Activated CD8-positive, alpha-beta memory T cell treated with anti-CD3 and anti-CD28 coated beads, Interleukin-2, amount 50 U/mL, for 48 hours (primary cell): ENCODE measurements at regions not wholly inside any gene's neighbourhood (a gene's known extent, or its start where the extent isn't known, plus 50 kb on each side); places are given as distances from the start of the nearest gene placed in this dataset.

Experiments used
- DNase-seq: peaks from one replicate; pipeline ENCODE4 v3.0.0-alpha.2; 2020

DNA sequence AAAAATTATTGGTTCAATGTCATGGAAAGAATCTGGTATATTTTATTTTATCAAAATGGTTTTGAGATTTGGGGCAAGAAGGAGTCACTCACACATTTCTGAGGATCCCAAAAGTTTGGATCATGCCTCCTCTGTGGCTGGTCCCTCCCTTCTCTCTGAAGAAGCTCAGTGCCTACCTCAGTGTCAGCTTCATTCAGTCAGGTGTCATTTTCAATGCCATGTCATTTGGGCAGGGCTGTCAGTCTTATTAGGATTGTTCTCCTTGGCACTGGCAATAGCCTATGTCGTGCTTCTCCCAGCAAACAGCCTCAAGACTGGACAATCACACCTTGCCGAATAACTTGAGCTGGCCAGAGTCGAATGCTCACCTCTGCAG lies 264.5 kb upstream of the CAMK1G start:
- no peak for DNase-seq

DNA sequence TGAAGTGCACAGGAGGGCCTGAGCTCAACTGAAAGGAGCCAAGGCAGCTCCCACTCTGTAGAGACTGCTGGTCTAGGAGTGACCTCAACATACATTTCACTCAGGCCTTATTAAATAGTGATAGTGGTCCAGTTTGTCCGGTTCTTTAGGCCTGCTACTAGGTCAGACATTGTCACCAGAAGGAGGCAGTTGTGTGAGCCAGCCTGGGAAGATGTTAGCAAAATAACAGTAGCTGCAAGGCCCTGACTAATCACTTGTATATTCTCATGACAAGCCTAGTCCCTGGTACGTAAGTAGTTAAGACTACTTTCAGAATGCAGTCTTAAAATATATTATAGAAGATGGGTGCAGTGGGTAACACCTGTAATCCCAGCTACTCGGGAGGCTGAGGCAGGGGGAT lies 264.0 kb upstream of the CAMK1G start:
- DNase-seq = no peak

DNA sequence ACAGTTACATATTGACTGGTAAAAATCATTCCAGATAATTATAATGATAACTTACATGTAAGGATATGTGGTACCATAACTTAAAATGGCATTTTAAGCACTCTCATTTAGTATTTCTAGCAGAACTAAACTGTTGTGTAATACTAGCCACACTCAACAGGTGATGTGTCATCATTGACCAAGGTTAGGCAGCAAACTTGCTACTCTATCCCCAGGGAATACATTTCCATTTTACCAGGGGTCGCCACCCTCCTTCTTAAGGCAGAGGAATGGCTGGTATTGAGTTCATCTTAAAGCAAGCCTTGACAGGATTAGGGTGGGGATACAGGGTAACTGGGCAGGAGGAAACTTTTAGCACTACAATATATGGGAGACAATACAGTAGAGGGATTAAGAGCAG lies 259.8 kb upstream of the CAMK1G start:
- DNase-seq = no peak

DNA sequence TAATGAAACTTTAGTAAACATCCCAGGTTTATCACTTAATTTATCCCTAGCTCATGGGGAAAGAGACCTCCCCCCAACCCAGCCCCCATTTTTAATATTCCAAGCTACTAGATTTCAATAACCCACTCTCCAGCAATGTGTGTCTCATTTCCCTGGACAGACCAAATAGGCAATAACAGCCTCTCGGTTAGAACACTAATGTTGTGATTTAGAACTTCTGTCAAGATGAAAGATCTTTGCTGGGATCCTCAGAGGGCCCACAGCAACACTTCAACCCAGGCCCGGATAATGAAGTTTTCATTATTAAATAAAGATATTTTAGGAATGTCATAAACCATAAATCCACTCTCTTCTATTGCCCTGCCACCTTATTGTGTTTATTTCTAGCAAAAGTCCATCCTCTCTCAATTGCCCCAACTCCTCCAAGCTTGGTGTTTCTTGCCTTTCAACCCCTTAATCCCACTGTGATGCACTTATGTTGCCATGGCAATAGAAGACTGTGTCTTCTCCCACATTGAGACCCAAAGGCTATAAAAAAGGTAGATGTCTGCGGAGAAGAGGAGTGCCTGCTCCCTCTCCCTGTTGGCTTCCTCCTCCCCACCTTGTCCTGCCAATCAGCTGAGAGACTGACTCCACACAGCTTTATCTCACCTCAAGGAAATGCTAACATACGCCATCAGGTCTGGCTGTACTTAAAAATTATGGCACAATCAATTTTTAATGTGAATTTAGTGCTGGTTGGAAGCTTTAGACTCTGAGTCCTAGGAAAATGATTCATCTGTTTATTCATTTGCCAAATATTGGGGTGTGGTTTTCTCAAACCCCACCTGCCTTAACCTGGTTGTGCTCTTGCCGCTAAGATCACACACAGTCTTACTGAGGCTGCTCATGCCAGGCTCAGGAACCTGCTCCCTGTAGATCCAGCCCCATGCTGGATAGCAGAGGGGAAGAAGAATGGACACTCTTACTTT lies 258.3 kb upstream of the CAMK1G start:
- DNase-seq = no peak

DNA sequence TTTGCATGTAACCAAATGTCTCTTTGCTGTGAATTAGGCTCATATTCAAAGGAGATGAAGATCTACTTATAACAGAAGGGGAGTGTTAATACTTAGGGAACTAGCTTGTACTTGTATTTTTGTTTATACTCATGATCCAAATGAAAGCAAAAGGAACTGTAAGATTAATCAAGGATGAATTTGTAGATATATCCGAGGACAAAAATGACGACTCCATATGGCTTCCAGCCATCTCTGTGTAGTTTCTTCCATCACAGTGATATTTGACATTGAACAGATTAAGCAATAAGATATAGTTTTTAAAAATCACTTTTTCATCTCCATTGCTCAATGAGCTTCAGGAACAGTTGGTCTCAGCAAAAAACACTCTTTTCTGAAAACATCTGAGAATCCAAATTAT lies 257.4 kb upstream of the CAMK1G start:
- no peak for DNase-seq

DNA sequence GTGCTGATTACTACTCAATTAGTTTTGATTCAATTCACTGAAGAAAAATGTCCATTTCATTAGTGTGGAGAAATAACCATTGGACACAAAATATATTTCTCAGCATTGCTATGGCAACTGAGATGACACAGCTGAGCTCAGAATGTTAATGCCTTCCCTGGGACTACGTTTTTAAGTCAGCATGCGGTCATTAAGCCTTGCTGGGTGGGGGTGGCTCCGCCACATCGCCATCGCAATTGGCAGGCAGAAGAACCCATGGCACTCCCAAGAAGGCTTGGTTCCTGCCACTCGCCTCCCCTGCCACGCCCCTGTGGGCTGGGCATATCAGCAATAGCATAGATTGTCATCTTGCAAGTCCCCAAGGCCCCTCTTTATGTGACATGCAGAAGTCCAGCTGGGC lies 256.7 kb upstream of the CAMK1G start:
- DNase-seq = no peak

DNA sequence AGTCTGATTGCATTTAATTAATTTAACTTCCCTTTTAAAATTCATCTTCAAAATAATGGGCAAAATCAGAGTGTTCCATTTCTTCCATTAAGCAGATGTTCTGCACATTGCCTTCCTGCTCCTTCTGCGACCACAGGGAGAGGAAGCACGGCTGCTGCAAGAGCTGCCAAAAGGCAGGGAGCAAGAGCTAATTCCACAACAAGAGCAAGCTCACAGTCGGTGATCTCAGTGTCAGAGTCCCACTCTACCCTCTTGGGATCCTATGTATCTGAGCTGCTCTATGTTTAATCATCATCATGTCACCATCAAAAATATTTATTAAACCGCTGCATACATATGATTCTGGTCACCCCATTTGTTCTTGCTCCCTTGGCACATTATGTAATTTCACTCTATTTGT lies 255.3 kb upstream of the CAMK1G start:
- DNase-seq = no peak

DNA sequence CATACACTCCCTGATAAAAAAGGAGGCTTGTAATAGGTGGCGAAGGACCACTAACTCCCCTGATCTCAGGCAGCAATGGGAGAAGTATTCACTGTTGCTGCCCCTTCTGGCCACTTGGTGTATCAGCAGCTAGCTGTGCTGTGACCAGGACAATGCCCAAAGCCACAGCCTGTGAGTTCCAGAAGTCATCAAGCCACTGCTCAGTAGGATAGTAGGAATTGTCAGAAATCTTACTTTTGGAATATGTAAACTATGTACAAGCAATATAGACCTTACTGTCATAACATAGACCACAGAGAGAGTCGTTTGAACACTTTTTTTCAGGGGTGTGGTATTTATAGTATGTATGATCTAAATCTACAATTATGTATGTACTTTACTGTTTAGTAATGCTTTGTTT lies 248.3 kb upstream of the CAMK1G start:
- DNase-seq = peak; percentile 51

DNA sequence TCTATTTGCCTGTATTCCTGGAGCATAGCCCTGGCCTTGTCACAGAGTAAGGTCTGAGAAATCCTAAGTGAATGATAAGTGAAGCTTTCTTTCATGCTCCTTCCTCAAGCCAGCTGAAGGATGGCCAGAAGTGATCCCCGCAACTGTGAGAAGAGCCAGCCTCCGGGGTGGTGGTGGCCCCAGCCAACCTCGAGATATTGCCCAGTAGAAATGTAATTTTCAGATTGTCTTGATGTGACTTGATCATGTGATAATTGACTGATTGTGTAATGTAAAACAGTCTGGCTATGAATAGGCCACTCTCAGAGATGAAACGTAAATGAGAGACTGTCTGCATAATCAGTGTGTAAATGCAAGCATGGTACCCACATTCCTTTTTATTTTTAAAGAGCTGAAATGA lies 242.4 kb upstream of the CAMK1G start:
- DNase-seq = no peak

DNA sequence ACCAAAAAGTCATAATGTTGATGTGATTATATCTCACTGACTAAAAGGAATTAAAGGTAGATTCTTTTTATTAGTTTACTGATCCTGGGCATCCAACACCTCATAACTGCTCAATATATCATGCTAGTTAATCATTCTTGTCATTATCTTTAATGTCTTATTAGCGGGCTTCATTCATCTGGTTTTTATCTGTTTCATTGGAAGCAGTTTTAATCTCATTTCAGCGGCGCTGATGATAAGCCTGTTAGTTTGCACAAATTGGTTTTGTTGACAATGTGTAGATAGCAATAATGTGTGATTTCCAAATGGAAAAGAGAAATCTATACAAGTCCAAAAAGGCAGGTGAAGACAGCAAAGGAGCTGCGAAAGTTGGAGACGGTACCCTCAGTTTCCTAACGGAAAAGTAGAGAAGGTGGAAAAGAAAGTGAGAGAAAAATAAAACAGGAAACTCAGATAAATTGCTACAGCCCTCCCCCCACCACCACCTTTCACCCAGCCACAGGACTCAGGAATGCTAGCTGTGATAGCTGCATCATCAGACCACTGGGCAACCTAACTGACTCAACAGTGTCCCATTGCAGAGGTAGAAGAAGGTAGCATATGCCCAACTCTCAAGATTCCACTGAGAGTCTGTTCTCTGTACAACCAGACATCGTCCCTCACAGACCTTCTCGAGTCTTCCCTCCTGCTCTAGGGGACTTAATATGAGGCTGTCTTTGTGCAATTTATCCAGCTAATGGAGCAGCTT lies 241.7 kb upstream of the CAMK1G start:
- DNase-seq = no peak

DNA sequence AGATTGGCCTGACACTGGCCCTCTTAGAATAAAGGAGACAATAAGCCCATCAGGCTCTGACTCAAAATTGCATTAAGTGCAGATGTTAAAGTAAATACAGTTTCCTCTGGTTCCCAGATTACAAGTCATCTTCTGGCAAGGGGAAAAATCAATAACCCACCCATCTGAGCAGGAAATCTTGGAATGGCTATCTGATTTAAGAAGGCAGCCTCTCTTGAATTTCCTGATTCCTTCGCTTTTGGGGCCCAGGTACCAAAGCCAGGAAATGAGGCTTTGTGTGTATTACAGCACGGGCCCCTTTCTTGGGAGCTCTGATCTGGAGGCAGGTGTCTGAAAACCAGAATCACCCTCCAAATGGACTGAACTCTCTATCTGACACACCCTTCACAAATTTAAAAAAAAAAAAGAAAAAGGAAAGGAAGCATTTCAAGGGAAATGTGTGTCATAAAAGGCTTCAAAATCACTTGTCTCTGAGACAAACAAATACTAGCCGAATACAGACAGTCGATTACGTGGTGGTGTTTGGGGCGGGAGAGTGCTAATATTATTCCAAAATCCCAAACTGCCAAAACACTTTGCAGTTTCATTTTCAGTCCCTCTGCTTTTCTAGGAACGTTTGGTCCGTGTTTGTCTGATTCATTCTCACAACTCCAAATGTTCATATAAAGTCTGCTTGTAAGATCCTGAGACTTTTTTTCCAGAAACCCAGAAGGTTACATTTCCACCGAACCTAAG lies 240.9 kb upstream of the CAMK1G start:
- no peak for DNase-seq

DNA sequence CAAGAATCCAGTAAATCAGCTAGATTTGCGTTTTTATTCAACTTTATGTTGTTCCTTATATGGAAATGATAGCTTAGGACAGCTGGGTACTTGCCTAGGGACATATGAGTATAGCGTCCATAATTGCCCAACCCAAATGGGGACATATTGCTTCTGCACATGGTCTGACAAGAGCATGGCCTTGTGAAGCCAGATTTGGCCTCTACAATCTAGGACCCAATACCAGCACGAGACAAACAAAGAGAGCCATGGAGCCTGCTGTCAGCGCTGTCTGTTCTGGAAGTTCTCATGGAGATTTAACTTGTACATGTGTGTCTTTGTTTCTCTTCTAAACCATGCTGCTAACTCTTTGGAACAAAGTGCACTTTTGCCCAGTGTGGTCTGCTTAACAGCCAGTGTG lies 240.0 kb upstream of the CAMK1G start:
- no peak for DNase-seq

DNA sequence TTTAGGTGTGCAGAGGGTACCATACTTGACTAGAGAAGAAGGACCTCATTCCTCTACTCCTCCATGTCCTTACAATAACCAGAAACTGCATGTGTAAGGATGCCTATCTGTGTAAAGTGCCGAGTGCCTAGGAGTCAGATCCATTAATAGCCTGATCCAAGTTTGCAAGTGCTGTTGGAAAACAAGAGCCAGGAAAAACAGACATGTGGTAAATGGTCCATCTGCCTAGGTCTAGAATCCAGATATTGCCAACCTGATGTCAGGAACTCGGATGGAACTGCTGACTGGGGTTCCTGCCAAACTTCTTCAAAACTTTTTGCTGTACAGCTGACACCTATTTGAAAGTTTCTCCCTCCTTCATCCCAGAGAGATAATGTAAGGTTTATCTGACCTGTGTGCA lies 239.4 kb upstream of the CAMK1G start:
- no peak for DNase-seq

DNA sequence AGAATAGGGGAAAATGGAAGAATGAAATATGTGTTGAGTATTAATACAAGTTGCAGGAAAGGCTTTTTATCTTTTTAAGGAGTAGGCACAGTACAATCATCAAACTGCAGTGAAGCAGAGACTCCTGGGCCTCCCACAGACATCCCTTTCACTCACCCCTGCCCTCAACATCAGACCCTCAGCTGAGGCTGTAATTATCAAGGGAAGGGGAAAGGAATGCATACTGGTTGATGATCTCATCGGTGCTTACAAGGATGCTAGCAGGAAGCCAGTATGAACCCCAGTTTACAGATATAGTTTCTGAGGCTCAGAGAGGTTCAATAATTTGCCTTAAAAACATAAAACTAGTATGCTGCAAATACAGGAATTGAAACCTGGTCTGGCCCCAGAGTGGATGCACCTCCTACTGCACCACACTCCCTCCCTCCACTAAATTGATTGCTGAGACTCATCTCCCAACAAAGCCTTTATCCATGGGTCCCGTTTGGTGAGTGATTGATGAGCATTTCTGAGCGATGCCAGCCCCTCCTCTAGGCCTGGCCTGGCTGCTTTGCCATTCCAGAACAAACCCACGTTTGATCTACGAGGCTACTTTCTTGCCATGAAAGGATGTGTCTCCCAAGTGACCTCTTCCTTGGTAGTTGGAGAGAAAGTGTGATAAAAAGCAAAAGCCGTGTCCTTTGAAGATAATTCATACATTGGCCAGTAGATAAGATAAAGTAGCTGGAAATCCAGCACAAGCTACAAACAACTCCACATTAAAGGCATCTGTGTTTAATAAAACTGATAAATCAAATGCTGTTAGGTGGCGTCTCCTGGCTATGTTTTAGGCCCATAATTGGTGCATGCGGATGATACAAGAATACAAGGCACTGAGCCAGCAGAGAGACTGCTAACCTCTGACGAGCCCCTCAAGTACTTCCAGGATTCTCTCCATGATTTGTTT lies 233.9 kb upstream of the CAMK1G start:
- DNase-seq = no peak

DNA sequence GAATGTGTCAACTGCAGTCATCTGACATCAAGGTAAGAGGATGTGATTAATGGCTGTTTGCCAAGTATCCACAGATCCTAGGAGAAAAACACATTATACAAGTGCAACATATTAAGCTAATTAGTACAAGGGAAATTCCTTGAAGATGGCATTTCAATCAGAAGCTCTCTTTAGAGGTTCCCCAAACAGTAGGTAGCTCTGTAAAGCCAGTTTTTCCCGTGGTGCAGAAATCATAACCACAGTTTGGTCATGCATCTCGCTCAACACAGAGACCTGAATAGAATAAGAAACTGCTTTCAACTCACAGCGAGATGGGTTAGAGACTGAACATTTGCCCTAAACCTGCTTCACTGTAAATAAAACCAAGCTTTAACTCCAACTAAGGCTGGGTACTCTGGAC lies 230.5 kb upstream of the CAMK1G start:
- no peak for DNase-seq

DNA sequence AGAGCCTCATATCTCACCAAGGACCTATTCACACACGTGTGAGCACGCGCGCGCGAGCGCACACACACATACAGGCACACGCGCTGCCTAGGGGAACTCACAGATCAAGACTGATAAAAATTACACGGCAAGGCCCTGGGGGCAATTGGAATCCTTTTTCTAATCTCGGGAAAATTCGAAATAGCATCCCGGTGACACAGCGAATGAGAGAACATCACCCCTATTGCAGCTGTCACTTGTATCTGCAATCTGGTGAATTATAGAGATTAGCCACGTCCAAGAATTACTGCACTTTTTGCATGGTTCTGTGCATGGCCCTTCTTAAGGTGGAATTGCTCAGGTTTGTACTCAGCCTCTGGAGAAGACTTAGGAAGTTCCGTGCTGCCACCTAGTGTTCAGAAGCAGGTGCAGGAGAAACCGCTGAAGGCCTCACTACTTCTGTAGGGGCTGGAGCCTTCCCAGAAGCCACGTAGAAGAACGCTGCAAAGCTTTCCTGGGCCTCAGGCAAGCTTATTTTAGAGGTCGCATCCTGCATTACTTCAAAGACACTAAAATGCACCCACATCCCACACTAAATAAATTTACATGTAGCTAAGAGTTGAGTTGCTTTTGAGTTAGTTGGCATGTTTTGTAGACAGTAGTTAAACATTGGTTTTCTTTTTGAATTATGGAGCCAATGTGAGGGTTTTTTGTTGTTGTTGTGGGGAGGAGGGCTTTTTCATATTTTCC lies 229.2 kb upstream of the CAMK1G start:
- peak; percentile 61 for DNase-seq

DNA sequence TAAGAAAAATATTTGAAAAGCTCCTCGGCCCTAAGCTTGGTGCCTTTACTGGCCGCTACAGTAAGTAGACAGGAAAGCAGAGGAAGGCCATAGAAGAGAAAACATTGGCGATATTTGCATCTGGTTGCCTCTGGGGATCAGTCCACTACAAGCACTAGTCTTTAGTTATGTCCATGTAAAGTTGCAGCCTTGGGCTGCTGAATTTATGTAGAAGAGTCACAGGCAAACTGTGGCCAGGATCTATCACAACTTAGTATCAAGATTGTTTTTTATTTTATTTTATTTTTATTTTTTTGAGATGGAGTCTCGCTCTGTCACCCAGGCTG lies 228.7 kb upstream of the CAMK1G start:
- DNase-seq = no peak

DNA sequence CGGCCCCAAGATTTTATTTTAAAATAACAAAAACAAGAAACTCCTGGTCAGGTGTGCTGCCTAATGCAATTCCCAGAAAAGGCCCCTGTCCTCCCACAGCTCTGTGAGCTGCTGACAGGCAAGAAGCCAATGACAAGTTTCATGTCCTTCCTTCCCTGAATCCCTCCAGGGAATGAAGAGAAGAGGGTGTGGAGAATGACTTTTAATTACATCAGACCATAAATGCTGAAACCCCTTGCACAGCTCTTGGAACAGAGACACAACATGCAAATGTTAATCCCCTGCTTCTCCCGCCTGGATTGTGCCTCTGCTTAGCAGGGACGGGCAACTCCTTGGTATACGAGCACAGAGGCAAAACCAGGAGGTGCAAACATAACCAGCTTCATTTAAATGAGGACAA lies 228.1 kb upstream of the CAMK1G start:
- no peak for DNase-seq

DNA sequence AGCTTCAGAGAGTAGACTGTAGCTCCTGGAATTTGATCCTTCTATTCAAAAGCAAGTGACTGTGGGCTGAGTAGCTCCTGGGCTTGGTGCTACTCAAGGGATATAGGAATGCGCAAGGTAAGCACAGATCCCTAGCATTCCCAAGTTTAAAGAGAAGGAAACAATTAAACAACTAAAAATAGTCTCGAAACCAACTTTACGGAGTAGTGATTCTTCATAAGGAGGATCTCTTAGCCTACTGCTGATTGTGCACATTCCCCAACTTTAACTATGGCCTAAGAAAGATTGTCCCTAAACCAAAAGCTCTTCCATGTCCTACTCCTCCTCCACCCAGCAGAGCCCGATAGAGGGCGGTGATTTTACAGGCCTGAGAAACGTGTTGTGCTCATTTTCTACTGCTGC lies 226.5 kb upstream of the CAMK1G start:
- no peak for DNase-seq

DNA sequence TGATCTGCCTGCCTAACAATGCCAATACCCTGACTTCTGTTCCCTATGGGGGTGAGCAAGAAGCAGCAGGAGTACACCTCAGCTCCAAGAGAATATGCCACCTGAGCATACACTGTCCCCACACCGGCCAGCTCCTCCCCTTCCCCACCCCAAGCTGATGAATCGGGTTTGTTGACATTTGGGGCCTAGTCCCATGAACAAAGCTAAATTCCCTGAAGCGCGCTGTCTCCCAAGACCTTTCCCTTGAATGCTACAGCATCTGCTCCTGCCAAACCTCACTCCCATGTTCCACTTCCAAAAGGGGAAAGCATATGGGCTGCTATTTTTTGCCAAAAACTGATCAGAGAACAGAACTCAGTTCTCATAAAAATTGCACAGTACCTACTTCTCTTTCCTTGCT lies 220.4 kb upstream of the CAMK1G start:
- no peak for DNase-seq

DNA sequence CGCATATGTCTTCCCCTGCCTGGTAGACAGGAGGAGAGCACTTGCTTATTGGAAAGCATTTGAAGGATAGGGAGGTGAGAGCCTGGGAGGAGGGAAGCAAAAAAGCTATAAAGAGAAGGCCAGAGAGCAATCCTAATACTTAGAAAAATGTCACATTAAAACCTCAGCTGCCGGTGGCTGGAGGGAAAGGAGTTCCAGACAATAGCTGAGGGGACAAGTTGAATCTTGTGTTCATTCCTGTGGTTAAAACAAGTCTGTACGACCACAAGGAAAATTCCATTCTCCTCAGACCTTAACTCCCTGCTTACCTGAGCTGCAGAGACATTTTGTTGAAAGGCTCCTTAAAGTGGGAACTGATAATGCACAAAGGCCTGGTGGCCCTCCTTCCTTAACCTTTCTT lies 218.8 kb upstream of the CAMK1G start:
- DNase-seq = no peak
